Neural cell (in vitro differentiated cells): ENCODE measurements at regions not wholly inside any gene's neighbourhood (a gene's known extent, or its start where the extent isn't known, plus 50 kb on each side); places are given as distances from the start of the nearest gene placed in this dataset.

Experiments used
- H2AFZ ChIP-seq: fragments of 200-600, 300-800 bp; sonication (generic), shearing (Covaris generic); 2 replicates; pipeline ENCODE4 v1.6.0; 2014; ENCODE audit warnings: low read depth, mild to moderate bottlenecking, antibody characterized with exemption, low read length, moderate library complexity
- H3F3A ChIP-seq: fragments of 200-600 bp; shearing (Covaris generic); 2 replicates; pipeline ENCODE4 v1.6.1; 2016; ENCODE audit warnings: mild to moderate bottlenecking, moderate library complexity, mixed read lengths, antibody characterized with exemption, low read length; ENCODE audit not compliant: insufficient read depth, poor library complexity, severe bottlenecking
- H3K27ac ChIP-seq: fragments of 200-600, 300-800 bp; sonication (generic), shearing (Covaris generic); 2 replicates; pipeline ENCODE4 v1.5.1; 2014; ENCODE audit warnings: mild to moderate bottlenecking, low read length, moderate library complexity
- H3K27me3 ChIP-seq: fragments of 300-800, 200-600 bp; sonication (generic), shearing (Covaris generic); 2 replicates; pipeline ENCODE4 v1.6.0; 2014; ENCODE audit warnings: mild to moderate bottlenecking, low read depth, low read length, moderate library complexity; ENCODE audit not compliant: insufficient read depth
- H3K36me3 ChIP-seq: fragments of 300-800, 200-600 bp; sonication (generic), shearing (Covaris generic); 2 replicates; pipeline ENCODE4 v1.5.1; 2014; ENCODE audit warnings: mild to moderate bottlenecking, antibody characterized with exemption, low read length, moderate library complexity; ENCODE audit not compliant: insufficient read depth
- H3K4me2 ChIP-seq: fragments of 300-800, 200-600 bp; sonication (generic), shearing (Covaris generic); 2 replicates; pipeline ENCODE4 v1.6.0; 2014; ENCODE audit warnings: mild to moderate bottlenecking, low read length
- H3K4me3 ChIP-seq: fragments of 300-800, 200-600 bp; sonication (generic), shearing (Covaris generic); 2 replicates; pipeline ENCODE4 v1.5.1; 2014; ENCODE audit warnings: mild to moderate bottlenecking, low read length, moderate library complexity
- H3K79me2 ChIP-seq: fragments of 200-600 bp; shearing (Covaris generic); replicated peaks from 2 replicates; pipeline ENCODE4 v1.6.0; 2014; ENCODE audit warnings: mild to moderate bottlenecking, low read length, moderate library complexity; ENCODE audit not compliant: insufficient read depth
- H3K9ac ChIP-seq: fragments of 300-800, 200-600 bp; sonication (generic), shearing (Covaris generic); 2 replicates; pipeline ENCODE4 v1.6.1; 2016; ENCODE audit warnings: mild to moderate bottlenecking, low read length, mixed read lengths
- H3K9me2 ChIP-seq: fragments of 200-600 bp; shearing (Covaris generic); 2 replicates; pipeline ENCODE4 v1.6.1; 2016; ENCODE audit warnings: mild to moderate bottlenecking, low read length, mixed read lengths; ENCODE audit not compliant: insufficient read depth
- H3K9me3 ChIP-seq: fragments of 200-600, 300-800 bp; sonication (generic), shearing (Covaris generic); 2 replicates; pipeline ENCODE4 v1.6.1; 2016; ENCODE audit warnings: mild to moderate bottlenecking, mixed run types, low read length, moderate library complexity, mixed read lengths
- H4K20me1 ChIP-seq: fragments of 200-600 bp; shearing (Covaris generic); 2 replicates; pipeline ENCODE4 v1.6.1; 2016; ENCODE audit warnings: mild to moderate bottlenecking, mixed run types; ENCODE audit not compliant: insufficient read depth
- EP300 ChIP-seq: fragments of 450-650 bp; conservative IDR thresholded peaks from 2 replicates; pipeline ENCODE4 v1.6.1; 2014; ENCODE audit warnings: antibody characterized with exemption, mild to moderate bottlenecking, moderate library complexity; ENCODE audit not compliant: poor library complexity, severe bottlenecking
- EZH2 ChIP-seq: fragments of 200-600, 300-800 bp; shearing (Covaris generic), sonication (generic); IDR thresholded peaks from 2 replicates; pipeline ENCODE4 v1.6.1; 2014; ENCODE audit warnings: antibody characterized with exemption, low read length, borderline replicate concordance, mild to moderate bottlenecking; ENCODE audit not compliant: insufficient read depth, poor library complexity, severe bottlenecking
- MXI1 ChIP-seq: fragments of 450-650 bp; conservative IDR thresholded peaks from 2 replicates; pipeline ENCODE4 v1.6.1; 2014; ENCODE audit warnings: antibody characterized with exemption, mild to moderate bottlenecking; ENCODE audit not compliant: poor library complexity, severe bottlenecking
- POLR2AphosphoS5 ChIP-seq: IDR thresholded peaks from 2 replicates; pipeline ENCODE4 v1.6.1; 2012
- RAD21 ChIP-seq: fragments of 450-650 bp; conservative IDR thresholded peaks from 2 replicates; pipeline ENCODE4 v1.6.1; 2014; ENCODE audit warnings: antibody characterized with exemption, mild to moderate bottlenecking, moderate library complexity
- SMC3 ChIP-seq: fragments of 450-650 bp; conservative IDR thresholded peaks from 2 replicates; pipeline ENCODE4 v1.6.1; 2014; ENCODE audit warnings: antibody characterized with exemption, mild to moderate bottlenecking, moderate library complexity; ENCODE audit not compliant: poor library complexity
- TAF1 ChIP-seq: IDR thresholded peaks from 2 replicates; pipeline ENCODE4 v1.6.1; 2012; ENCODE audit warnings: low read depth
- TF ChIP-seq, protein P1 (sequence below): IDR thresholded peaks from 2 replicates; pipeline ENCODE4 v1.6.1; 2012; ENCODE audit warnings: borderline replicate concordance
- TF ChIP-seq, protein P2 (sequence below): fragments of 450-650 bp; IDR thresholded peaks from 2 replicates; pipeline ENCODE4 v1.5.1; 2014; ENCODE audit warnings: antibody characterized with exemption, mild to moderate bottlenecking, moderate library complexity; ENCODE audit not compliant: poor library complexity, severe bottlenecking

DNA sequence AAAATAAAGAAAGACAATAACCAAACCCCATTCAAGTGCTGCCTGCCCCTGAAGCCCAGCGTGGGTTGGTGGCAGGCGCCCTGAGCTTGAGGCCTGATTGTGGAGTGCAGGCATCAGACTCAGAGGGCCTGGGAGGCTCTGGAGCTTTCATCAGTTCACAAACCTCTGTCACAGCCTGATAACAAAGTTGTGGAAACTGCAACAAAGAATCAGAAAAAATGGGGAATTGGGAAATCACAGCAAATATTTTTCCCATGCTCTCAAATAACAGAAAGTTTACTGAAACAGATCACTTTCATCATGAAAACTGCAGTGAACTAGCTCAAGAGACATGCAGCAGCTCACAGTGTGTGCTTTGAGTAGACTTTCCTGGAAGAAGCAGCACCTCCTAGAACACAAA, 793.6 kb downstream of the UQCRFS1 start:
- Histone ChIP-seq H3K27ac (no peak overlapping the region), H3K79me2 (no peaks in the 10 kb centered on the region), H3K27me3 (no peaks in the 10 kb centered on the region), H4K20me1 (no peaks in the 10 kb centered on the region), H2AFZ (no peak overlapping the region), H3K9ac (no peak overlapping the region), H3K9me3 (no peaks in the 10 kb centered on the region), H3K36me3 (no peaks in the 10 kb centered on the region), H3K4me3 (no peak overlapping the region), H3F3A (no peaks in the 10 kb centered on the region), H3K4me2 (no peak overlapping the region), H3K9me2 (no peaks in the 10 kb centered on the region)
- no peak for TF ChIP-seq RAD21
- no peak for TF ChIP-seq TAF1
- no peak for TF ChIP-seq MXI1
- TF ChIP-seq, protein P1, sequence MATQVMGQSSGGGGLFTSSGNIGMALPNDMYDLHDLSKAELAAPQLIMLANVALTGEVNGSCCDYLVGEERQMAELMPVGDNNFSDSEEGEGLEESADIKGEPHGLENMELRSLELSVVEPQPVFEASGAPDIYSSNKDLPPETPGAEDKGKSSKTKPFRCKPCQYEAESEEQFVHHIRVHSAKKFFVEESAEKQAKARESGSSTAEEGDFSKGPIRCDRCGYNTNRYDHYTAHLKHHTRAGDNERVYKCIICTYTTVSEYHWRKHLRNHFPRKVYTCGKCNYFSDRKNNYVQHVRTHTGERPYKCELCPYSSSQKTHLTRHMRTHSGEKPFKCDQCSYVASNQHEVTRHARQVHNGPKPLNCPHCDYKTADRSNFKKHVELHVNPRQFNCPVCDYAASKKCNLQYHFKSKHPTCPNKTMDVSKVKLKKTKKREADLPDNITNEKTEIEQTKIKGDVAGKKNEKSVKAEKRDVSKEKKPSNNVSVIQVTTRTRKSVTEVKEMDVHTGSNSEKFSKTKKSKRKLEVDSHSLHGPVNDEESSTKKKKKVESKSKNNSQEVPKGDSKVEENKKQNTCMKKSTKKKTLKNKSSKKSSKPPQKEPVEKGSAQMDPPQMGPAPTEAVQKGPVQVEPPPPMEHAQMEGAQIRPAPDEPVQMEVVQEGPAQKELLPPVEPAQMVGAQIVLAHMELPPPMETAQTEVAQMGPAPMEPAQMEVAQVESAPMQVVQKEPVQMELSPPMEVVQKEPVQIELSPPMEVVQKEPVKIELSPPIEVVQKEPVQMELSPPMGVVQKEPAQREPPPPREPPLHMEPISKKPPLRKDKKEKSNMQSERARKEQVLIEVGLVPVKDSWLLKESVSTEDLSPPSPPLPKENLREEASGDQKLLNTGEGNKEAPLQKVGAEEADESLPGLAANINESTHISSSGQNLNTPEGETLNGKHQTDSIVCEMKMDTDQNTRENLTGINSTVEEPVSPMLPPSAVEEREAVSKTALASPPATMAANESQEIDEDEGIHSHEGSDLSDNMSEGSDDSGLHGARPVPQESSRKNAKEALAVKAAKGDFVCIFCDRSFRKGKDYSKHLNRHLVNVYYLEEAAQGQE: no peak
- TF ChIP-seq POLR2AphosphoS5: no peak
- TF ChIP-seq SMC3: no peak
- TF ChIP-seq, protein P2, sequence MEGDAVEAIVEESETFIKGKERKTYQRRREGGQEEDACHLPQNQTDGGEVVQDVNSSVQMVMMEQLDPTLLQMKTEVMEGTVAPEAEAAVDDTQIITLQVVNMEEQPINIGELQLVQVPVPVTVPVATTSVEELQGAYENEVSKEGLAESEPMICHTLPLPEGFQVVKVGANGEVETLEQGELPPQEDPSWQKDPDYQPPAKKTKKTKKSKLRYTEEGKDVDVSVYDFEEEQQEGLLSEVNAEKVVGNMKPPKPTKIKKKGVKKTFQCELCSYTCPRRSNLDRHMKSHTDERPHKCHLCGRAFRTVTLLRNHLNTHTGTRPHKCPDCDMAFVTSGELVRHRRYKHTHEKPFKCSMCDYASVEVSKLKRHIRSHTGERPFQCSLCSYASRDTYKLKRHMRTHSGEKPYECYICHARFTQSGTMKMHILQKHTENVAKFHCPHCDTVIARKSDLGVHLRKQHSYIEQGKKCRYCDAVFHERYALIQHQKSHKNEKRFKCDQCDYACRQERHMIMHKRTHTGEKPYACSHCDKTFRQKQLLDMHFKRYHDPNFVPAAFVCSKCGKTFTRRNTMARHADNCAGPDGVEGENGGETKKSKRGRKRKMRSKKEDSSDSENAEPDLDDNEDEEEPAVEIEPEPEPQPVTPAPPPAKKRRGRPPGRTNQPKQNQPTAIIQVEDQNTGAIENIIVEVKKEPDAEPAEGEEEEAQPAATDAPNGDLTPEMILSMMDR: no peak
- TF ChIP-seq EZH2: no peak
- no peak for TF ChIP-seq EP300

DNA sequence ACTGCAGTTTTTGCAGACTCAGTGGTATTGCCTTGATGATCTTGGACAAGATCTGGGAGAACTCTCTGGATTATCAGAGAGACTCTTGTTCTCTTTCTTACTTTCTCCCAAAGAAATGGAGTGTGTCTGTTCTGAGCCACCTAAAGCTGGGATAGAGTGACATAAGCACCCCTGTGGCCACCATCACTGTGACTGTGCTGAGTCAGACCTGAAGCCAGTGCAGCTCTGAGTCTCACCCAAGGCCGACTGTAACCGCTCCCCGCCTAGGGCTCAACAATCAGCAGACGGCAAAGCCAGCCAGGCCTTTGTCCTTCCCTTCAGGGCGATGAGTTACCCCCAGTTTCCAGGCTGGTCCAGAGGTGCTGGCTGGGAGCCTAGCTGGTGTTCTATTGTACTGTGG, 795.6 kb downstream of the UQCRFS1 start:
- TF ChIP-seq TAF1 (no peak), EP300 (no peak), RAD21 (no peak), POLR2AphosphoS5 (no peak), EZH2 (no peak), SMC3 (no peak), MXI1 (no peak)
- TF ChIP-seq, protein P2: no peak
- TF ChIP-seq, protein P1: no peak
- H3K9me3 ChIP-seq: no peaks in the 10 kb centered on the region
- H3F3A ChIP-seq: no peaks in the 10 kb centered on the region

More for the DNA sequence above, 795.6 kb downstream of the UQCRFS1 start:
- no peaks in the 10 kb centered on the region for H3K27me3 ChIP-seq
- no peak overlapping the region for H3K4me3 ChIP-seq
- no peaks in the 10 kb centered on the region for H3K79me2 ChIP-seq
- H3K4me2 ChIP-seq: no peak overlapping the region
- no peak overlapping the region for H3K9ac ChIP-seq
- H4K20me1 ChIP-seq: no peaks in the 10 kb centered on the region
- H2AFZ ChIP-seq: no peak overlapping the region
- no peak overlapping the region for H3K27ac ChIP-seq
- H3K36me3 ChIP-seq: no peaks in the 10 kb centered on the region
- H3K9me2 ChIP-seq: no peaks in the 10 kb centered on the region
